ENCODE measurements at regions not wholly inside any gene's neighbourhood (a gene's known extent, or its start where the extent isn't known, plus 50 kb on each side); places are given as distances from the start of the nearest gene placed in this dataset.
"Not testable (repeated sequence)": the region's sequence is repeated elsewhere in the genome, so short reads cannot be mapped to it uniquely, and the experiment has no call there.

GRCh38 chr3:166697495-166697894 lies 682.6 kb downstream of the ZBBX start:
- Mint-ChIP-seq H3K9me3 (peaks cover 3 to 18% (median 7%) of the 10 kb centered on the region in 6 donors), H3K27me3 (ENCODE audit: low read depth in 3 of 3) (no peaks in the 10 kb centered on the region), H3K36me3 (no peaks in the 10 kb centered on the region), H3K4me1 (no peaks in the 10 kb centered on the region), H3K4me3 (no peak overlapping the region), H3K27ac (no peak overlapping the region)
- no peak for DNase-seq

DNA sequence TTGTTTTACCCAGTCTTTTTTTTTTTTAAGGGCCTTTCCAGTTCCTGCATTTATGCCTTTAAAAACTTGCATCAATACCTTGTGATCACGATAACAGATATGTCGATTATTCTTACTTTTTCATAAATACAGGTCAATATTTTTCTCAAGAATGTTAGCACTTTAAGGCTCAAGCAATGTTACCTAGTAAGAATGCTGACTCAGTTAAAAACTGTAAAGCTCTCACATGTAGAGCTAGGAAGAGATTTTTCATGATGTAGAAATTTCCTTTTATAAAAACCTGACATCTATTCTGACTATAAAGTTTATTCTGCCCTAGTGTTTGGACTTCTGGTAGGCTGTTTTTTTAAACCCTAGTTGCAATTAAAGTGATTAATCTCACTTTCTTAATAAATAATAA lies 684.0 kb downstream of the ZBBX start:
- no peak overlapping the region for H3K4me3 Mint-ChIP-seq
- no peak for DNase-seq
- H3K27me3 Mint-ChIP-seq (ENCODE audit: low read depth in 3 of 3), result no peaks in the 10 kb centered on the region
- H3K4me1 Mint-ChIP-seq, result no peaks in the 10 kb centered on the region
- H3K9me3 Mint-ChIP-seq, result peaks cover 3 to 16% (median 12%) of the 10 kb centered on the region in 6 donors
- no peak overlapping the region for H3K27ac Mint-ChIP-seq
- no peaks in the 10 kb centered on the region for H3K36me3 Mint-ChIP-seq

- H3K9me3 Mint-ChIP-seq, result peaks cover 3 to 41% (median 21%) of the 10 kb centered on the region in 6 donors
Measured at GRCh38 chr3:166688665-166689064, 691.4 kb downstream of the ZBBX start.

GRCh38 chr3:166685246-166685645 lies 694.9 kb downstream of the ZBBX start:
- Mint-ChIP-seq H3K9me3 (peaks cover 3 to 36% (median 20%) of the 10 kb centered on the region in 6 donors), H3K27me3 (ENCODE audit: low read depth in 3 of 3) (no peaks in the 10 kb centered on the region), H3K36me3 (no peaks in the 10 kb centered on the region), H3K4me3 (no peak overlapping the region), H3K27ac (no peak overlapping the region), H3K4me1 (no peaks in the 10 kb centered on the region)
- DNase-seq, result no peak

More at GRCh38 chr3:166688665-166689064, 691.4 kb downstream of the ZBBX start:
- Mint-ChIP-seq H3K4me1 (no peaks in the 10 kb centered on the region), H3K4me3 (no peak overlapping the region), H3K36me3 (no peaks in the 10 kb centered on the region), H3K27ac (no peak overlapping the region), H3K27me3 (ENCODE audit: low read depth in 3 of 3) (no peaks in the 10 kb centered on the region)
- DNase-seq, result no peak

- H3K27ac Mint-ChIP-seq; H3K27me3 Mint-ChIP-seq (ENCODE audit: low read depth in 3 of 3); H3K4me3 Mint-ChIP-seq; H3K4me1 Mint-ChIP-seq; H3K36me3 Mint-ChIP-seq; DNase-seq: not testable (repeated sequence)
- H3K9me3 Mint-ChIP-seq, result peaks cover 2 to 31% (median 18%) of the 10 kb centered on the region in 6 donors
Measured at GRCh38 chr3:166684077-166684476, 696.0 kb downstream of the ZBBX start.

DNA sequence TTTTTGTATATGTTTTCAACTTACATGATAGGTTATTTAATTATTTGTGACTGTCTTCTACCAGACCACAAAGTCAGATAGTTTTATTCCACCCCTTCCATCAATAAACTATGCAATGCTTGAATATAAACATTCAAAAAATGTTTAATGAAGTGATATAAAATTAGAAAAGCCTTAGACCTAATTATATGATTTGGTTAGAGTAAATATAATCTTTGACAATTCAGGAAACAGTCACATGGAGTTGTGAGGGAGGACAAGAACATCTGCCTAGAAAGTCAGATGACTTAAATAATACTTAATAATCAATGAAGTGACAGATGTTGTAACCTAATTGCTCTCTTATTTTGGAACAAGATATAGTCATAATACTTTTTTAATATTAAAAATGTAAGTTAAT lies 710.3 kb downstream of the ZBBX start:
- no peaks in the 10 kb centered on the region for H3K4me1 Mint-ChIP-seq
- H3K36me3 Mint-ChIP-seq, result no peaks in the 10 kb centered on the region
- H3K27ac Mint-ChIP-seq, result no peak overlapping the region
- H3K9me3 Mint-ChIP-seq, result peaks cover 5 to 29% (median 14%) of the 10 kb centered on the region in 6 donors
- DNase-seq, result no peak
- H3K27me3 Mint-ChIP-seq (ENCODE audit: low read depth in 3 of 3), result no peaks in the 10 kb centered on the region
- H3K4me3 Mint-ChIP-seq, result no peak overlapping the region

DNA sequence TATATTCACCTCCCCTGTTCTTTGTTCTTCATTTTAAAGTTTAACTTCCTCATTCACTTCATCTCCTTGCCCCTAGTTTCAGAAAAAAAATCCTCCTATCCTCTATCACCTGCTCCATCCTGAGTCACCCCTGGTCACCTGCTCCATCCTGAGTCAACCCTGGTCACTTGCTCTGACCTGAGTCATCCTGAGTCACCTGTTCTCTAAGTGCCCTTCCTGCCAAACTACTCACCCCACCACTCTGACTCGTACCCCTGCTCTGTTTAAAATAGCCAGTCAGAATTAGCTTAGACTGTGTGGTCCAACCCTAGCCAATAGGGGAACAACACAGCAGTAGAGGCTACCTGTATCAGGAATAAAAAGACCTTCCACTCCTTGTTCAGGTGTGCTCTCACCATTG lies 716.9 kb downstream of the ZBBX start:
- Mint-ChIP-seq H3K4me3 (no peak overlapping the region), H3K4me1 (no peaks in the 10 kb centered on the region), H3K36me3 (no peaks in the 10 kb centered on the region), H3K27me3 (ENCODE audit: low read depth in 3 of 3) (no peaks in the 10 kb centered on the region), H3K27ac (no peak overlapping the region), H3K9me3 (peaks cover 9 to 40% (median 24%) of the 10 kb centered on the region in 6 donors)
- DNase-seq, result no peak

GRCh38 chr3:166661621-166662020 lies 718.5 kb downstream of the ZBBX start:
- Mint-ChIP-seq H3K27me3 (ENCODE audit: low read depth in 3 of 3) (no peaks in the 10 kb centered on the region), H3K4me1 (no peaks in the 10 kb centered on the region), H3K9me3 (peaks cover 9 to 46% (median 31%) of the 10 kb centered on the region in 6 donors), H3K27ac (no peak overlapping the region), H3K4me3 (no peak overlapping the region), H3K36me3 (no peaks in the 10 kb centered on the region)
- DNase-seq, result no peak

DNA sequence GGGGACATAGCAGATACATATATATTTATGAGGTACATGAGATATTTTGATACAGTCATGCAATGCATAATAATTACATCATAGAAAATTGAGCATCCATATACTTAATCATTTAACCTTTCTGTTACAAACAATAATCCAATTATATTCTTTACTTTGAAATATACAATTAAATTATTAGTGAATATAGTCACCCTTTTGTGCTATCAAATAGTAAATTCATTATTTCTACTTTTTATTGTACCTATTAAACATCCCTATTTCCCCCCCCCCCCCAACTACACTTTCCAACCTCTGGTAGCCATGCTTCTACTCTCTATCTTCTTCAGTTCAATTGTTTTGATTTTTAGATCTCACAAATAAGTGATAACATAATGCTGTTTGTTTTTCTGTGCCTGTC lies 719.1 kb downstream of the ZBBX start:
- no peaks in the 10 kb centered on the region for H3K4me1 Mint-ChIP-seq
- H3K36me3 Mint-ChIP-seq, result no peaks in the 10 kb centered on the region
- no peak overlapping the region for H3K4me3 Mint-ChIP-seq
- H3K9me3 Mint-ChIP-seq, result peaks cover 11 to 49% (median 34%) of the 10 kb centered on the region in 6 donors
- DNase-seq, result no peak
- no peak overlapping the region for H3K27ac Mint-ChIP-seq
- no peaks in the 10 kb centered on the region for H3K27me3 Mint-ChIP-seq (ENCODE audit: low read depth in 3 of 3)

GRCh38 chr3:166637984-166638530 lies 742.0 kb downstream of the ZBBX start:
- DNase-seq, result no peak
- H3K4me1 Mint-ChIP-seq, result no peaks in the 10 kb centered on the region
- peaks cover 7 to 24% (median 18%) of the 10 kb centered on the region in 6 donors for H3K9me3 Mint-ChIP-seq
- peaks cover 0 to 5% (median 0%) of the 10 kb centered on the region in 3 donors for H3K27me3 Mint-ChIP-seq (ENCODE audit: low read depth in 3 of 3)
- no peak overlapping the region for H3K27ac Mint-ChIP-seq
- H3K4me3 Mint-ChIP-seq, result no peak overlapping the region
- H3K36me3 Mint-ChIP-seq, result no peaks in the 10 kb centered on the region

GRCh38 chr3:166634091-166634746 lies 745.9 kb downstream of the ZBBX start:
- no peaks in the 10 kb centered on the region for H3K36me3 Mint-ChIP-seq
- no peaks in the 10 kb centered on the region for H3K4me1 Mint-ChIP-seq
- peaks cover 7 to 36% (median 23%) of the 10 kb centered on the region in 6 donors for H3K9me3 Mint-ChIP-seq
- DNase-seq, result no peak
- H3K4me3 Mint-ChIP-seq, result no peak overlapping the region
- peaks cover 0 to 2% (median 0%) of the 10 kb centered on the region in 3 donors for H3K27me3 Mint-ChIP-seq (ENCODE audit: low read depth in 3 of 3)
- no peak overlapping the region for H3K27ac Mint-ChIP-seq

GRCh38 chr3:166630190-166630589 lies 749.9 kb downstream of the ZBBX start:
- no peaks in the 10 kb centered on the region for H3K27me3 Mint-ChIP-seq (ENCODE audit: low read depth in 3 of 3)
- H3K36me3 Mint-ChIP-seq, result no peaks in the 10 kb centered on the region
- DNase-seq, result no peak
- peaks cover 7 to 20% (median 13%) of the 10 kb centered on the region in 6 donors for H3K9me3 Mint-ChIP-seq
- no peaks in the 10 kb centered on the region for H3K4me1 Mint-ChIP-seq
- no peak overlapping the region for H3K27ac Mint-ChIP-seq
- no peak overlapping the region for H3K4me3 Mint-ChIP-seq

- no peaks in the 10 kb centered on the region for H3K27me3 Mint-ChIP-seq (ENCODE audit: low read depth in 3 of 3)
- no peak overlapping the region for H3K27ac Mint-ChIP-seq
- peaks cover 0 to 3% (median 0%) of the 10 kb centered on the region in 3 donors for H3K36me3 Mint-ChIP-seq
- no peak for DNase-seq
- H3K4me3 Mint-ChIP-seq, result no peak overlapping the region
- peaks cover 9 to 43% (median 18%) of the 10 kb centered on the region in 6 donors for H3K9me3 Mint-ChIP-seq
- no peaks in the 10 kb centered on the region for H3K4me1 Mint-ChIP-seq
Measured at GRCh38 chr3:166613365-166613764, 766.7 kb downstream of the ZBBX start.

GRCh38 chr3:166612761-166613160 lies 767.3 kb downstream of the ZBBX start:
- H3K9me3 Mint-ChIP-seq, result peaks cover 9 to 43% (median 18%) of the 10 kb centered on the region in 6 donors
- H3K27ac Mint-ChIP-seq; H3K27me3 Mint-ChIP-seq (ENCODE audit: low read depth in 3 of 3); H3K4me3 Mint-ChIP-seq; H3K36me3 Mint-ChIP-seq; DNase-seq; H3K4me1 Mint-ChIP-seq: not testable (repeated sequence)
